AG10803 (cell line): ENCODE measurements at regions not wholly inside any gene's neighbourhood (a gene's known extent, or its start where the extent isn't known, plus 50 kb on each side); places are given as distances from the start of the nearest gene placed in this dataset.

Experiments
- DNase-seq: peaks from one replicate; pipeline ENCODE4 v3.0.0; 2010; ENCODE audit warnings: low read depth
- H3K4me3 ChIP-seq: 2 replicates; pipeline ENCODE4 v1.5.1; 2011; ENCODE audit warnings: mild to moderate bottlenecking, low read length, control low read depth
- CTCF ChIP-seq: conservative IDR thresholded peaks from 2 replicates; pipeline ENCODE4 v1.5.1; 2011; ENCODE audit warnings: mild to moderate bottlenecking, low read length, control low read depth, inconsistent platforms

GRCh38 chr4:17038510-17039176, 140.2 kb upstream of the LDB2 start:
- no peak overlapping the region for H3K4me3 ChIP-seq
- no peak for DNase-seq
- TF ChIP-seq CTCF, result no peak

GRCh38 chr4:17033768-17034181, 135.3 kb upstream of the LDB2 start:
- no peak for TF ChIP-seq CTCF
- no peak for DNase-seq
- no peak overlapping the region for H3K4me3 ChIP-seq

GRCh38 chr4:17033025-17033767, 134.8 kb upstream of the LDB2 start:
- no peak overlapping the region for H3K4me3 ChIP-seq
- no peak for DNase-seq
- TF ChIP-seq CTCF, result no peak

- no peak overlapping the region for H3K4me3 ChIP-seq
- TF ChIP-seq CTCF, result no peak
- peak; percentile 80 for DNase-seq
These were observed 132.1 kb upstream of the LDB2 start for GRCh38 chr4:17030543-17030942.

GRCh38 chr4:17029964-17030363, 131.5 kb upstream of the LDB2 start:
- H3K4me3 ChIP-seq, result no peak overlapping the region
- DNase-seq, result no peak
- no peak for TF ChIP-seq CTCF

GRCh38 chr4:17029432-17029831, 131.0 kb upstream of the LDB2 start:
- no peak for TF ChIP-seq CTCF
- no peak for DNase-seq
- no peak overlapping the region for H3K4me3 ChIP-seq

GRCh38 chr4:17027495-17027894, 129.1 kb upstream of the LDB2 start:
- no peak overlapping the region for H3K4me3 ChIP-seq
- DNase-seq, result peak; percentile 95
- no peak for TF ChIP-seq CTCF
